PC-9 (cell line): ENCODE measurements at regions not wholly inside any gene's neighbourhood (a gene's known extent, or its start where the extent isn't known, plus 50 kb on each side); places are given as distances from the start of the nearest gene placed in this dataset.
A peak's percentile ranks its signal among the peaks of the same experiment; 100 is the strongest.

Source experiments
- BruUV-seq: library from RNA; stranded (reverse); fragments of 400-500 nt; replicated peaks from 2 replicates; lab custom pipeline; 2021; lab: Mats Ljungman, UMichigan
- CTCF ChIA-PET: fragments of 300-600 bp; sonication (Branson Sonifier 250); formaldehyde crosslinking; loops from one replicate; lab custom pipeline; 2022; ENCODE audit warnings: antibody characterized with exemption; lab: Charles Lee
- POLR2A ChIA-PET: fragments of 300-600 bp; sonication (Branson Sonifier 250); formaldehyde crosslinking; loops from one replicate; lab custom pipeline; 2022; ENCODE audit warnings: antibody characterized with exemption; ENCODE audit not compliant: unreplicated experiment; lab: Charles Lee
- DNase-seq, 2 experiments: peaks; one replicate each; pipeline versions ENCODE4 v3.0.0 to v3.0.0-alpha.2; 2015 to 2022; ENCODE audit warnings: mixed read lengths in 1 of 2
- H2AFZ ChIP-seq: fragments of 200-600 bp; sonication (generic); 2 replicates; pipeline ENCODE4 v1.8.1; 2017; ENCODE audit warnings: antibody characterized with exemption
- H3F3A ChIP-seq: fragments of 200-600 bp; sonication (generic); 2 replicates; pipeline ENCODE4 v1.8.1; 2017; ENCODE audit warnings: antibody characterized with exemption, mild to moderate bottlenecking, low read depth; ENCODE audit not compliant: insufficient read depth
- H3K27ac ChIP-seq: fragments of 200-600 bp; sonication (generic); 2 replicates; pipeline ENCODE4 v1.6.1; 2016; ENCODE audit warnings: mixed run types
- H3K27me3 ChIP-seq: fragments of 200-600 bp; sonication (generic); 2 replicates; pipeline ENCODE4 v1.6.1; 2016; ENCODE audit warnings: low read depth, mixed run types; ENCODE audit not compliant: insufficient read depth
- H3K36me3 ChIP-seq: fragments of 200-600 bp; sonication (generic); 2 replicates; pipeline ENCODE4 v1.6.1; 2016; ENCODE audit warnings: low read depth, mixed run types
- H3K4me1 ChIP-seq: fragments of 200-600 bp; sonication (generic); replicated peaks from 2 replicates; pipeline ENCODE4 v1.6.1; 2016; ENCODE audit warnings: mixed run types; ENCODE audit not compliant: insufficient read depth
- H3K4me2 ChIP-seq: fragments of 200-600 bp; sonication (generic); 2 replicates; pipeline ENCODE4 v1.6.1; 2017; ENCODE audit warnings: mixed run types
- H3K4me3 ChIP-seq: fragments of 200-600 bp; sonication (generic); 2 replicates; pipeline ENCODE4 v1.6.1; 2016; ENCODE audit warnings: mixed run types
- H3K79me2 ChIP-seq: fragments of 200-600 bp; sonication (generic); 2 replicates; pipeline ENCODE4 v1.6.1; 2017; ENCODE audit warnings: low read depth, mixed run types
- H3K9me2 ChIP-seq: fragments of 200-600 bp; sonication (generic); 2 replicates; pipeline ENCODE4 v1.8.1; 2017; ENCODE audit warnings: mild to moderate bottlenecking; ENCODE audit not compliant: insufficient read depth
- H3K9me3 ChIP-seq: fragments of 200-600 bp; sonication (generic); 2 replicates; pipeline ENCODE4 v1.8.1; 2016; ENCODE audit warnings: low read depth; ENCODE audit not compliant: insufficient read depth
- H4K20me1 ChIP-seq: fragments of 200-600 bp; sonication (generic); 2 replicates; pipeline ENCODE4 v1.8.1; 2017; ENCODE audit not compliant: insufficient read depth
- EZH2 ChIP-seq: fragments of 200-600 bp; sonication (generic); IDR thresholded peaks from 2 replicates; pipeline ENCODE4 v1.8.0; 2017; ENCODE audit warnings: antibody characterized with exemption, low read depth
- intact Hi-C: fragments of 100-400 bp; cut with micrococcal nuclease; formaldehyde crosslinking; loops from one replicate; pipeline ENCODE4 v1.10.0; 2022; ENCODE audit not compliant: unreplicated experiment
- TF ChIP-seq, protein P1 (sequence below): fragments of 200-600 bp; sonication (generic); conservative IDR thresholded peaks from 2 replicates; pipeline ENCODE4 v1.6.1; 2017; ENCODE audit warnings: mixed run types, antibody characterized with exemption, mild to moderate bottlenecking, moderate library complexity

DNA sequence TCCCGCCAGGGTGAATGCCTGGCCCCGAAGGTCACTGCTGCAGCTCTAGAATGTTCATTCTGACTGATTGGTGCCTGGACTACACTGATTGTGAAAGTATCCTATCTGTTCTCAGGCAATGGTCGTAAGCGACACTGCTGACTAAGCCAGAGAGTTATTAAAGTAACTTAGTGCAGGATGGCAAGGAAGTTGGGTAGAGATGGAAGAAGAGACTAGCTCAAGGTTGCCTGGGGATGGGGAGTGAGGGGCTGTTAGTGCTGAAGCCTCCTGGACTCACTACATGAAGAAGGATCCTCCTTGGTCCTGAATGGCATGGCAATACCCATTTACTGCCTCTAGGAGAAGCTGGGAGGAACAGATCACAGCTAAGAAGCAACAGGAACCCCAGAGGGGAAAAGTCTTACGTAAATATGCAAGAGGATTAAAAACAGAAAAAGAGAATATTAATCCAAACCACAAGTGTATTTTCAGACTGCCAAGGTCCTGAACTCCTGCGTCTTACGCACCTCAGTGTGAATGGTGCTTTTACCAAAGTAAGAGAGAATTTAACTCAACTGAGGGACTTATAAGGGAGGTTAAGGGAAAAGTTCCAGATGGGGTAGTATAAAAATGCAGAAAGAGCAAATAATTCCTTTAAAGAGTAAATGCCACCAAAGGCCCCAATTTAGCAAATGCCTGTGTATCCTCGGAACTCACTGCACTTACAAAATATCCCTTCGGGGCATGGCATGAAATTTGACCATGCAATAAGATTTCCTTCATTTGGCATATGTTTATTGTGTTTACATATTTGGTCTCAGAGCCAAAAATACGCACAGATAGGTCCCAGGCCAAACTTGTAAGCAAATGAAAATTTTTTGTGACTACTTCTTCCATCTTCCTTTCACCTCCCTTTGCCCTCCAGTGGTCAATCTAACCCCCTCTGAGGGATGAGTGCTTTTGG is 64.0 kb upstream of the DGKG start:
- POLR2A ChIA-PET, result no interaction called here

DNA sequence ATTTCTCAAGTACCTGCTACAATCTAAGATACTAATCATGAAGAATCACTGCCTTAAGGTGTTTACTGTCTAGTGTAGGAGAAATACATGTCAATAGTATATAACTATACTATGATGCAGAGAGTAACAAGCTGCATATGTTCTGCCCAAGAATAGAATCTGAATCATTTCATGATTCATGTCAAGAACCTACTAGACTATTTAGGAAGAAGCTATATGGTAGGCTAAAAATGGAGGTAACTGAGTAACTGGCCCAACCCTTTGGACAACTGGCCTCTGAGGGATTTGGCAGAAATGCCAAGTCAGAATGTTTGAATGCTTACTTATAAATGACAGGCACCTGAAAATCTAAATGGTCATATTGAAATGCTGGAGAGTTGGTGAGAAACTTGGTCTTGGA is 59.9 kb upstream of the DGKG start:
- no peaks in the 10 kb centered on the region for H3K79me2 ChIP-seq
- H3K27me3 ChIP-seq, result peaks cover 61% of the 10 kb centered on the region
- H2AFZ ChIP-seq, result no peak overlapping the region
- no peaks in the 10 kb centered on the region; the same call in 1 of the 2 replicates for H4K20me1 ChIP-seq
- no peak overlapping the region for H3K27ac ChIP-seq
- peak in 1 of 2 experiments; percentile 2 for DNase-seq
- H3K9me3 ChIP-seq, result no peaks in the 10 kb centered on the region
- no peak overlapping the region for H3K4me3 ChIP-seq
- H3K9me2 ChIP-seq, result no peaks in the 10 kb centered on the region; the same call in 1 of the 2 replicates
- no peaks in the 10 kb centered on the region for H3K36me3 ChIP-seq
- no peak overlapping the region for H3K4me2 ChIP-seq
- BruUV-seq, result no TSS peak
- POLR2A ChIA-PET, result no interaction called here
- CTCF ChIA-PET, result interaction anchor here (0.5 kb wide), 1 partner anchor 123 kb away, joined by 3 read pairs; no protein-coding TSS in a partner anchor
- no peak for TF ChIP-seq EZH2
- TF ChIP-seq, protein P1, sequence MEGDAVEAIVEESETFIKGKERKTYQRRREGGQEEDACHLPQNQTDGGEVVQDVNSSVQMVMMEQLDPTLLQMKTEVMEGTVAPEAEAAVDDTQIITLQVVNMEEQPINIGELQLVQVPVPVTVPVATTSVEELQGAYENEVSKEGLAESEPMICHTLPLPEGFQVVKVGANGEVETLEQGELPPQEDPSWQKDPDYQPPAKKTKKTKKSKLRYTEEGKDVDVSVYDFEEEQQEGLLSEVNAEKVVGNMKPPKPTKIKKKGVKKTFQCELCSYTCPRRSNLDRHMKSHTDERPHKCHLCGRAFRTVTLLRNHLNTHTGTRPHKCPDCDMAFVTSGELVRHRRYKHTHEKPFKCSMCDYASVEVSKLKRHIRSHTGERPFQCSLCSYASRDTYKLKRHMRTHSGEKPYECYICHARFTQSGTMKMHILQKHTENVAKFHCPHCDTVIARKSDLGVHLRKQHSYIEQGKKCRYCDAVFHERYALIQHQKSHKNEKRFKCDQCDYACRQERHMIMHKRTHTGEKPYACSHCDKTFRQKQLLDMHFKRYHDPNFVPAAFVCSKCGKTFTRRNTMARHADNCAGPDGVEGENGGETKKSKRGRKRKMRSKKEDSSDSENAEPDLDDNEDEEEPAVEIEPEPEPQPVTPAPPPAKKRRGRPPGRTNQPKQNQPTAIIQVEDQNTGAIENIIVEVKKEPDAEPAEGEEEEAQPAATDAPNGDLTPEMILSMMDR, result no peak
- H3K4me1 ChIP-seq, result 0 out of 2 replicates have a peak, but pooled peaks cover 5% of the 10 kb centered on the region
- no peaks in the 10 kb centered on the region for H3F3A ChIP-seq
- intact Hi-C loops, result no loop called here

More for the DNA sequence above, 64.0 kb upstream of the DGKG start:
- no peaks in the 10 kb centered on the region for H3K79me2 ChIP-seq
- H3K4me2 ChIP-seq, result no peak overlapping the region; the same call in 1 of the 2 replicates
- H3K36me3 ChIP-seq, result no peaks in the 10 kb centered on the region
- intact Hi-C loops, result no loop called here
- H2AFZ ChIP-seq, result no peak overlapping the region
- no peak overlapping the region for H3K4me3 ChIP-seq
- BruUV-seq, result no TSS peak
- no peaks in the 10 kb centered on the region for H3K9me3 ChIP-seq
- TF ChIP-seq, protein P1, result peak; percentile 58
- no peak for TF ChIP-seq EZH2
- no peaks in the 10 kb centered on the region; the same call in 1 of the 2 replicates for H3K9me2 ChIP-seq
- peaks cover 57% of the 10 kb centered on the region for H3K27me3 ChIP-seq
- no peaks in the 10 kb centered on the region for H3F3A ChIP-seq
- DNase-seq, result peak in 1 of 2 experiments; percentile 49
- no peaks in the 10 kb centered on the region for H4K20me1 ChIP-seq
- no peak overlapping the region for H3K27ac ChIP-seq
- CTCF ChIA-PET, result no interaction called here
- H3K4me1 ChIP-seq, result no peaks in the 10 kb centered on the region

DNA sequence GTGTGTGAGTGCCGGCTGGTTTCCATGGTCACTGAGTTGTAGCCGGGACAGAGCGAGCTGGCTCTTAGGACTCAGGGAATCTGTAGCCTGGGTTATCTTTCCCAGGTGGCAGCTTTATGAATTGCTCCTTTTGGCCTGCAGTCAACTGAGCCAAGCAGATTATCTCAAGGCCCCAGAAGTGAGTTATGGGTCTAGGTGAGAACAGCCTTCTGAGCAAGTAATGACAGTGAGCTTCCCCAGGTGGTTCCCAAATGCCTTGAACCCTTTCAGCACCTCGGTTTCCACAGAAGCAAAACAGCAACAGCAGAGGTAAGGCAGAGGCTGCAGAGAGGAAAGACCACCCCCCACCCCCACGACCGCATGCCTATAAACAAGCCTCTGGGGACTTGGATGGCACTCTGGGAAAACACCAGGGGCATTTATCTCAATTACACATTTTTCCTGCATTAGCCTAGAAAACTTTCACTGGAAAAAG is 56.7 kb upstream of the DGKG start:
- H4K20me1 ChIP-seq, result no peaks in the 10 kb centered on the region; the same call in 1 of the 2 replicates
- DNase-seq, result peak in 1 of 2 experiments; percentile 5
- no peak overlapping the region for H3K4me2 ChIP-seq
- no peaks in the 10 kb centered on the region for H3K9me3 ChIP-seq
- BruUV-seq, result no TSS peak
- H3K27me3 ChIP-seq, result peaks cover 57% of the 10 kb centered on the region
- intact Hi-C loops, result no loop called here
- 0 out of 2 replicates have a peak, but pooled peaks cover 6% of the 10 kb centered on the region for H3F3A ChIP-seq
- no peak for TF ChIP-seq EZH2
- TF ChIP-seq, protein P1, result no peak
- H3K4me1 ChIP-seq, result peaks cover 21% of the 10 kb centered on the region
- H3K27ac ChIP-seq, result no peak overlapping the region
- no peaks in the 10 kb centered on the region for H3K36me3 ChIP-seq
- H2AFZ ChIP-seq, result no peak overlapping the region
- H3K4me3 ChIP-seq, result no peak overlapping the region
- no peaks in the 10 kb centered on the region for H3K79me2 ChIP-seq
- CTCF ChIA-PET, result no interaction called here
- POLR2A ChIA-PET, result no interaction called here
- no peaks in the 10 kb centered on the region for H3K9me2 ChIP-seq
